ENCODE measurements at regions not wholly inside any gene's neighbourhood (a gene's known extent, or its start where the extent isn't known, plus 50 kb on each side); places are given as distances from the start of the nearest gene placed in this dataset.

- DNase-seq: no peak
- ATAC-seq: no peak
- intact Hi-C loops (cut with DNase I): no loop called here
- WGBS (ENCODE audit: insufficient coverage, low coverage, low lambda C conversion rate, missing lambda C conversion rate): 53% methylated on average over 18 of the region's 23 CpGs
- Histone ChIP-seq H3K27me3 (no peaks in the 10 kb centered on the region), H3K4me1 (no peaks in the 10 kb centered on the region), H3K27ac (no peak overlapping the region), H3K9me3 (no peaks in the 10 kb centered on the region), H3K4me3 (no peak overlapping the region), H3K36me3 (no peaks in the 10 kb centered on the region)
- TF ChIP-seq POLR2A (IDR thresholded peaks at IDR 0.05) (no peak), CTCF (IDR thresholded peaks at IDR 0.05) (no peak)
Measured at GRCh38 chrX:973010-973632, 239.3 kb downstream of the CRLF2 start.

GRCh38 chrX:968148-968965 is 244.1 kb downstream of the CRLF2 start:
- no peaks in the 10 kb centered on the region for H3K4me1 ChIP-seq
- ATAC-seq (no peak), DNase-seq (no peak)
- H3K36me3 ChIP-seq: no peaks in the 10 kb centered on the region
- intact Hi-C loops (cut with DNase I): no loop called here
- WGBS (ENCODE audit: insufficient coverage, low coverage, low lambda C conversion rate, missing lambda C conversion rate): 45% methylated on average over 12 of the region's 13 CpGs
- H3K9me3 ChIP-seq: no peaks in the 10 kb centered on the region
- no peak overlapping the region for H3K27ac ChIP-seq
- TF ChIP-seq CTCF (IDR thresholded peaks at IDR 0.05) (no peak), POLR2A (IDR thresholded peaks at IDR 0.05) (no peak)
- no peaks in the 10 kb centered on the region for H3K27me3 ChIP-seq
- H3K4me3 ChIP-seq: no peak overlapping the region

GRCh38 chrX:966396-967070 is 245.9 kb downstream of the CRLF2 start:
- DNase-seq: no peak
- Histone ChIP-seq H3K36me3 (no peaks in the 10 kb centered on the region), H3K4me1 (no peaks in the 10 kb centered on the region), H3K9me3 (no peaks in the 10 kb centered on the region), H3K4me3 (no peak overlapping the region), H3K27me3 (no peaks in the 10 kb centered on the region), H3K27ac (no peak overlapping the region)
- WGBS (ENCODE audit: insufficient coverage, low coverage, low lambda C conversion rate, missing lambda C conversion rate): 76% methylated on average over 13 of the region's 19 CpGs
- ATAC-seq: no peak
- intact Hi-C loops (cut with DNase I): no loop called here
- TF ChIP-seq CTCF (IDR thresholded peaks at IDR 0.05) (no peak), POLR2A (IDR thresholded peaks at IDR 0.05) (no peak)

GRCh38 chrX:964831-965416 is 247.5 kb downstream of the CRLF2 start:
- no peaks in the 10 kb centered on the region for H3K27me3 ChIP-seq

More at GRCh38 chrX:964831-965416, 247.5 kb downstream of the CRLF2 start:
- no peaks in the 10 kb centered on the region for H3K4me1 ChIP-seq
- no peak for ATAC-seq
- TF ChIP-seq CTCF (IDR thresholded peaks at IDR 0.05): no peak
- TF ChIP-seq POLR2A (IDR thresholded peaks at IDR 0.05): no peak
- no peak overlapping the region for H3K4me3 ChIP-seq
- 38% methylated on average over 8 of the region's 10 CpGs for whole genome bisulfite sequencing (ENCODE audit: insufficient coverage, low coverage, low lambda C conversion rate, missing lambda C conversion rate)
- no peaks in the 10 kb centered on the region for H3K9me3 ChIP-seq
- intact Hi-C loops (cut with DNase I): no loop called here
- DNase-seq: peak in 1 of 3 donors; percentile 6
- no peaks in the 10 kb centered on the region for H3K36me3 ChIP-seq
- no peak overlapping the region for H3K27ac ChIP-seq
